Endometrium (tissue), 2 donors: ENCODE measurements at regions not wholly inside any gene's neighbourhood (a gene's known extent, or its start where the extent isn't known, plus 50 kb on each side); places are given as distances from the start of the nearest gene placed in this dataset.
A peak's percentile ranks its signal among the peaks of the same experiment; 100 is the strongest.
"Not testable (repeated sequence)": the region's sequence is repeated elsewhere in the genome, so short reads cannot be mapped to it uniquely, and the experiment has no call there.

ENCODE experiments used
- FAIRE-seq: peaks from 2 replicates; lab custom pipeline; 2012; peaks lifted over from hg19 to GRCh38; lab: Jason Lieb, UNC
- donor health status: control.
- donor health status: control.

GRCh38 chr18:54662986-54663385 is 71.9 kb downstream of the DYNAP start:
- no peak for FAIRE-seq

- not testable (repeated sequence) for FAIRE-seq
These were observed 78.7 kb downstream of the DYNAP start for GRCh38 chr18:54669701-54670100.

GRCh38 chr18:54671291-54671881 is 80.3 kb downstream of the DYNAP start:
- peak; percentile 85 for FAIRE-seq

GRCh38 chr18:54672109-54672508 is 81.1 kb downstream of the DYNAP start:
- no peak for FAIRE-seq

- no peak for FAIRE-seq
These were observed 81.9 kb downstream of the DYNAP start for GRCh38 chr18:54672846-54673475.

- FAIRE-seq = no peak
These were observed 82.9 kb downstream of the DYNAP start for GRCh38 chr18:54673936-54674335.

GRCh38 chr18:54675076-54675475 is 84.0 kb downstream of the DYNAP start:
- FAIRE-seq = no peak

- FAIRE-seq = peak; percentile 95
These were observed 88.5 kb downstream of the DYNAP start for GRCh38 chr18:54679318-54680149.

GRCh38 chr18:54684784-54685183 is 93.7 kb downstream of the DYNAP start:
- FAIRE-seq = no peak

GRCh38 chr18:54689319-54689718 is 98.3 kb downstream of the DYNAP start:
- FAIRE-seq = no peak

- FAIRE-seq = no peak
These were observed 99.2 kb downstream of the DYNAP start for GRCh38 chr18:54690198-54690597.

GRCh38 chr18:54692463-54692862 is 101.4 kb downstream of the DYNAP start:
- no peak for FAIRE-seq

GRCh38 chr18:54696616-54697293 is 105.7 kb downstream of the DYNAP start:
- no peak for FAIRE-seq

- FAIRE-seq = no peak
These were observed 109.5 kb downstream of the DYNAP start for GRCh38 chr18:54700580-54700979.

GRCh38 chr18:54702686-54703085 is 111.6 kb downstream of the DYNAP start:
- FAIRE-seq = no peak

GRCh38 chr18:54710074-54710899 is 118.0 kb upstream of the RAB27B start:
- FAIRE-seq = no peak

- no peak for FAIRE-seq
These were observed 117.4 kb upstream of the RAB27B start for GRCh38 chr18:54710900-54711281.

GRCh38 chr18:54712306-54712705 is 116.0 kb upstream of the RAB27B start:
- no peak for FAIRE-seq

GRCh38 chr18:54712758-54713157 is 115.5 kb upstream of the RAB27B start:
- no peak for FAIRE-seq

GRCh38 chr18:54713386-54713785 is 114.9 kb upstream of the RAB27B start:
- FAIRE-seq = no peak

- FAIRE-seq = no peak
These were observed 113.4 kb upstream of the RAB27B start for GRCh38 chr18:54714851-54715250.

GRCh38 chr18:54716586-54716985 is 111.7 kb upstream of the RAB27B start:
- FAIRE-seq = no peak
